ENCODE measurements at regions not wholly inside any gene's neighbourhood (a gene's known extent, or its start where the extent isn't known, plus 50 kb on each side); places are given as distances from the start of the nearest gene placed in this dataset.

DNA sequence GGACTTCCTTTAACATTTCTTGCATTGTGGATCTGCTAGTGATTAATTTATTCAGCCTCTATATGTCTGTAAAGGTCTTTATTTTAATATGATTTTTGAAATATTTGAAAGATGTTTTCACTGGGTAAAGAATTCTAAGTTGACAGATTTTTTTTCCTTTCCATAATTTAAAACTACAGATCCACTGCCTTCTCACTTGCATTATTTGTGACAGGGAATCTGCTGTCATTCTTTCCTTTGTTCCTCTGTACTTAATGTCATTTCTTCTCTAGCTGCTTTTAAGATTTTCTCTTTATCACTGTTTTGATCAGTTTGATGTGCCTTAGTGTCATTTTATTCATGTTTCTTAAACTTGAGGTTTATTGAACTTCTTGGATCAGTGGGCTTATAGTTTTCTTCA lies 159.9 kb downstream of the CYB561 start:
- TF ChIP-seq MXI1 (IDR thresholded peaks at IDR 0.05; ENCODE audit: low read depth, low read length) (no peak), SMC3 (IDR thresholded peaks at IDR 0.05; ENCODE audit: low read depth, low read length) (no peak), YY1 (IDR thresholded peaks at IDR 0.05; ENCODE audit: low read depth) (no peak), CTCF (IDR thresholded peaks at IDR 0.05) (no peak), CHD2 (IDR thresholded peaks at IDR 0.05; ENCODE audit: low read length, partially characterized antibody) (no peak), GABPA (IDR thresholded peaks at IDR 0.05; ENCODE audit: low read depth) (no peak), RCOR1 (IDR thresholded peaks at IDR 0.05; ENCODE audit: low read length) (no peak), MAX (IDR thresholded peaks at IDR 0.05; ENCODE audit: low read depth) (no peak), TCF12 (IDR thresholded peaks at IDR 0.05) (no peak), EZH2phosphoT487 (IDR thresholded peaks at IDR 0.05; ENCODE audit: borderline replicate concordance, low read depth) (no peak), POLR2AphosphoS5 (IDR thresholded peaks at IDR 0.05; ENCODE audit: low read depth, low read length) (no peak), PBX3 (IDR thresholded peaks at IDR 0.05) (no peak), SIN3A (IDR thresholded peaks at IDR 0.05; ENCODE audit: borderline replicate concordance, low read depth, low read length) (no peak)
- TF ChIP-seq, protein P1, sequence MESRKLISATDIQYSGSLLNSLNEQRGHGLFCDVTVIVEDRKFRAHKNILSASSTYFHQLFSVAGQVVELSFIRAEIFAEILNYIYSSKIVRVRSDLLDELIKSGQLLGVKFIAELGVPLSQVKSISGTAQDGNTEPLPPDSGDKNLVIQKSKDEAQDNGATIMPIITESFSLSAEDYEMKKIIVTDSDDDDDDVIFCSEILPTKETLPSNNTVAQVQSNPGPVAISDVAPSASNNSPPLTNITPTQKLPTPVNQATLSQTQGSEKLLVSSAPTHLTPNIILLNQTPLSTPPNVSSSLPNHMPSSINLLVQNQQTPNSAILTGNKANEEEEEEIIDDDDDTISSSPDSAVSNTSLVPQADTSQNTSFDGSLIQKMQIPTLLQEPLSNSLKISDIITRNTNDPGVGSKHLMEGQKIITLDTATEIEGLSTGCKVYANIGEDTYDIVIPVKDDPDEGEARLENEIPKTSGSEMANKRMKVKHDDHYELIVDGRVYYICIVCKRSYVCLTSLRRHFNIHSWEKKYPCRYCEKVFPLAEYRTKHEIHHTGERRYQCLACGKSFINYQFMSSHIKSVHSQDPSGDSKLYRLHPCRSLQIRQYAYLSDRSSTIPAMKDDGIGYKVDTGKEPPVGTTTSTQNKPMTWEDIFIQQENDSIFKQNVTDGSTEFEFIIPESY (IDR thresholded peaks at IDR 0.05; ENCODE audit: borderline replicate concordance, low read depth), result no peak
